Right ventricle myocardium superior (tissue), 1 donor: ENCODE measurements at regions not wholly inside any gene's neighbourhood (a gene's known extent, or its start where the extent isn't known, plus 50 kb on each side); places are given as distances from the start of the nearest gene placed in this dataset.
A peak's percentile ranks its signal among the peaks of the same experiment; 100 is the strongest.

ENCODE experiments used
- ATAC-seq: fragments of 200-7000 bp; cut with Tn5 transposase; one replicate; pipeline ENCODE4 v1.9.1; 2020; ENCODE audit warnings: mild to moderate bottlenecking; ENCODE audit not compliant: poor library complexity
- DNase-seq: peaks from one replicate; pipeline ENCODE4 v3.0.0-alpha.2; 2020
- intact Hi-C: fragments of 100-400 bp; cut with DNase I; formaldehyde crosslinking; loops from one replicate; pipeline ENCODE4 v1.11.2; 2022
- donor health status: DM: no; HTN: yes; CAD: no; lungs with severe emphysema.

DNA sequence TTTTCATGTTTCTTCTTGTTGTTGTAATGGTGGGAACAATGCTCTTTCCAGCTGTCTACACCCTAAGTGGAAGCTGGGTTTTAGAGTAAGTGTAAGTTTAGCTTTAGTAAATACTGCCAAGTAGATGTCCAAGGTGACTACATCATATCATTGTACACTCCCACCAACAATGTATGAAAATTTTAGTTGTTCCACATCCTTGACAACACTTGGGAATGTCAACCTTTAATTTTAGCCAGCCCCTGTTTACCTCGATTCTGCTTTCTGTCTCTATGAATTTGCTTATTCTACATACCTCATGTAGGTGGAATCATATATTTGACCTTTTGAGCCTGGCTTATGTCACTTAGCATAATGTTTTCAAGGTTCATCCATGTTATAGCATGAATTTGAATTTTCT is 93.0 kb downstream of the MTPAP start:
- ATAC-seq (no peak), DNase-seq (no peak)
- intact Hi-C loops, result no loop called here

DNA sequence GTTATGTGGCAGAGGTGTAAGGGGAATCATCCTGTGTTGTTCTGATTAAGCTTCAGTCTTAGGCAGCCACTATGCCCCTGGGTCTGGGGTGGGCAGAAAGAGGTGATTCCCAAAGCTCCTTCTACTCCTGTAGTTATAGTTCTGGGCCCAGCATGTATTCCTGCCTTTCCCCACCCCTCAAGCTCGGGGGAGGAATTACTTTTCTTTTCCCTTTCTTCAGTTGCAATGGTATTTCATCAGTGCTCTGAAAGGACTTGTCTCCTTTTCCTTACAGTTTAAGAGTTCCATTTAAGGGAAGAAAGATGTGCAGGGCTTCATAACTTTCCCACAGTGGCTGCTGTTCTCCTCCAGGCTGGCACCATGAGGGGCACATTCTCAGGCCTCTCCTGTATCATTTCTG is 94.2 kb downstream of the MTPAP start:
- ATAC-seq (no peak), DNase-seq (no peak)
- intact Hi-C loops, result no loop called here

DNA sequence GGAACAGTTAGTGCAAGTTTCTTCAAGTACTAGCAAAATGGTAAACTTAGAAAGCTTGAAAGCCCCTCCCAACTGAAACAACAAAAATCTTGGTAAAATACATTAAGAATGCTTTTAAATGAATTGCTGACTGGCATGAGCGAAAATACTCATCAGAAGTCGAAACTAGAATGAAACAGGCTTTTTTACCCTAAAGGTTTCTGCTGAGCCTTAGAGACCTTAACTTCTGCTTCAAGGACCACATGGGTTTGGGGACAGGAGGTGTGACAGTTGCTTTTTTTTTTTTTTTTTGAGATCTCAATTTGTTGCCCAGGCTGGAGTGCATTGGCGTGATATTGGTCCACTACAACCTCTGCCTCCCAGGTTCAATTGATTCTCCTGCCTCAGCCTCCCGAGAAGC is 100.3 kb downstream of the MTPAP start:
- no peak for DNase-seq
- ATAC-seq, result no peak
- intact Hi-C loops, result no loop called here

DNA sequence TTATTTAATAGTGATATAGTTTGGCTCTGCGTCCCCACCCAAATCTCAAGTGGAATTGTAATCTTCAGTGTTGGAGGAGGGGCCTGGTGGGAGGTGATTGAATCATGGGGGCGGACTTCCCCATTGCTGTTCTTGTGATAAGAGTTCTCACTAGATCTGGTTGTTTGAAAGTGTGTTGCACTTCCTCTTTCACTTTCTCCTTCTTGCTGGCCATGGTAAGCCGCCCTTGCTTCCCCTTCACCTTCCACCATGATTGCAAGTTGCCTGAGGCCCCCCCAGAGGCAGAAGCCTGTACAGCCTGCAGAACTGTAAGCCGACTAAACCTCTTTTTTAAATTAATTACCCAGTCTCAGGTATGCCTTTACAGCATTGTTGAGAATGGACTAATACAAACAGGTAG is 101.4 kb downstream of the MTPAP start:
- intact Hi-C loops, result no loop called here
- no peak for ATAC-seq

DNA sequence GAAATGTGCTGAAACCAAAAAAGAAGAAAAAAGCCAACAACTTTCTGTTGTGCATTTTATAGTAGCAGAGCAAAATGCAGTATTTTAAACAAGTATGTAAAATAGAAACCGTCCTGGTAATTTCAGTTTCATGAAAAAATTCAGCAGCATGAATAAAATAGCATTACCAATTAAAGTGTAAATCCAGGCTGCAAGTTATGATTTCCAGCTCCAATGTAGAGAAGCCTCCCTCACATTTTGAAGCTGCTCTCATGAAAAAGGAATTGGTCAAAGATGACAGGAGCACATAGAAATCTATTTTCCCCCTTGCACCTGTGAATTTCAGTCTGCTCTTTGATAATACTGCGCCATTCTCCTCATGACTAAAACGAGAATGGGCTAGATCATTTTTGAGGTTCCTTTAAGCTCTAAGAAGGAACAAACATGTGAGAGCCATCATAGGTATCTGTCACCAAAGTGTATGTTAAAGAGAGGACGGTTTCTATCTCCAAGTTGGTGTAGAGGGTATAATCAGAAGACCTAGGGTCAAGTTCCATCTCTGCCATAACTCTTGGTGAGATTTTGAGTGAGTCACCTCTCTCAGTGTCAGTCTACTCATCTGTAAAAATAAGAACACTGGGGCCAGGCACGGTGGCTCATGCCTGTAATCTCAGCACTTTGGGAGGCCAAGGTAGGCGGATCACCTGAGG is 107.5 kb downstream of the MTPAP start:
- ATAC-seq, result no peak
- DNase-seq, result no peak
- intact Hi-C loops, result loop anchor here (5.0 kb wide), 1 partner anchor 239 kb away; no protein-coding TSS in a partner anchor

More for the DNA sequence above, 101.4 kb downstream of the MTPAP start:
- DNase-seq, result no peak

DNA sequence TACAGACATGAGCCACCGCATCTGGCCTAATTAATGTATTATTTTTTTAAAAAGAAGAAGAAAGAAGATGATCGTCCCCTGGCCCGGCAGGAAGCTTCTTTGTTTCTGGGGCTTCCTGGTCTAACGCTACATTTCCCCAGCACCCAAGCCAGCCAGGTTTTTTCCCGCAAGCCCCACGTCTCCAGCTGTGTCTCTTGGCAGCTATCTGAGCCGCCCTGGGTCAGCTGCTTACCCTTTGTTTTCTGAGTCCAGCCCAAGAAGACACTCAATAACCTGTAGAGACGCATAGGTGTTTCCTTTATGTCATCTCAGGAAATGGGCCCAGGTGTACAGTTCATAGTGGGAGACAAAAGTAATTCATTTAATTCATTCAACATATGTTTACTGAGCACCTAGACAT is 110.2 kb downstream of the MTPAP start:
- intact Hi-C loops, result no loop called here
- no peak for DNase-seq
- ATAC-seq, result no peak

DNA sequence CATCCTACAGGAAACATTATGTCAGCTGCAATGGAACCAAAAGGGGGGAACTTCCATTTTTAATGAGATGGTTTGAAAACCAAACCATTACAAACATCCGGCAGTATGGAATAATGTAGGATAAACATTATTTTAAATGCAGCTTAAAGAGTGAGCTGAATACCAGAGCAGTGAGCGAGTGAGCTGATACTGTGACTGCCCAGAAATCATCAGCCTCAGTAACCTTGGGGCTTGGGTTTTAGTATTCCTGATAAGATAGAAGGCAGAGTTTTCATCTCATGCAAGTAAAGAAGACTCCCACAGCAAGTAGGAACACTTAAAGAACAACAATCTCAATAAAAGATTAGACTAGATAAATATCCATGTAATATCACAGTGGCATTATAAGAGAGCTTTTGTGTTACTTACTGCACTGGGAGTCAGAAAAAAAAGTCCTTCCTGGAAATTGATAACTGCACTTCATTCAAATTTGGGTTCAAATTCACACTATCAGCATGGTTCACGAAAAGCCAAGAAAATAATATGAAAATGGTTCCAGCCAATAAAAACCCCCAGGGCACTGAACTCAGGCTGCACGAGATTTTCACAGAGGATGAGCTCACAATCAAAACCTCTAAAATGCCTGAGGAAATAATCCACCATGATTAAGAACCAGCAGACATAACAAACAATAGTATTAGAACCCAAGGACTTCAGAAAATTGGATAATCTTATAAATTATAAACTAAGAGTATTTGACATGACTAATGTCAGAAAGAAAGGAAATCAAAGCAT is 115.7 kb downstream of the MTPAP start:
- intact Hi-C loops, result no loop called here
- no peak for ATAC-seq
- DNase-seq, result no peak

DNA sequence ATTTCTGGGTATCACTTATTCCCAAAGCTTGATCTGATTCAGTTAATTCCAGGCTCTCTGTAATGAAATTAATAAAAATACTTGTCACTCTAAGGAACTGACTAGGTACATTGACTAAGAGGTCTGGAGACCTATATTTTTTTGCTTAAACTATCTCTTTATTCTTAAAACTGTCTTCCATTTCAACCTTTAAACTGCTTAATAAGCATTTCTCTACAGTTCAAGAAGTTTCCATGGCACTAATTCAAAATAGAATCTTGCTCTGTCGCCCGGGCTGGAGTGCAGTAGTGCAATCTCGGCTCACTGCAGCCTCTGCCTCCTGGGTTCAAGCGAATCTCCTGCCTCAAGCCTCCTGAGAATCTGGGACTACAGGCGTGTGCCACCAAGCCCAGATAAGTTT is 117.4 kb downstream of the MTPAP start:
- intact Hi-C loops, result no loop called here
- DNase-seq (no peak), ATAC-seq (no peak)

DNA sequence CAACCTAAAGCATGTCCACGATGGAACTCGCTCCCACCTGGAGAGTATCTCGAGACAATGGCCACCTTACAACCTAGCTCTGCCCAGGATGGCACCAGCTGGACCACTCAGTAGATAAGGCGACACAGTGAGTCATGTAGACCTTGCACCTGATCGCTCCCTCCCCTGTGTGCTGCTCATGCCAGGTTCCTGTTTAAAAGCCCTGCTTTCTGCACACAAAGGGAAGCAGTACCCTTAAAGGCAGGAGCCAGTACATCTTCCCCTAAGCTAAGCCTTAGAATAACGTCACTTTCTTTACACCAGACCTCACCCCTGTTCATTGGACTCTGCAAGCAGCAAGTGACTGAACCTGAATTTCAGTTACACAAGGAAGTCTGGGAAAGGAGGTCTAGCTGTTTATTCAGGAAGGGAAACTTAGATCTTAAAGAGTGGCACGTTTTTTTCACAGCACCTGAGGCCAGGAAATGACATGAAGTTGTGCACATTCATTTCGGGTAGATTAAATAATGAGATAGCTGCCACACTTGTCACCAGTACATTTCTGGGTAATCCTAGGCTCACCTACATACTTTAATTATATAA is 117.9 kb downstream of the MTPAP start:
- ATAC-seq, result no peak
- intact Hi-C loops, result no loop called here
- DNase-seq, result no peak

DNA sequence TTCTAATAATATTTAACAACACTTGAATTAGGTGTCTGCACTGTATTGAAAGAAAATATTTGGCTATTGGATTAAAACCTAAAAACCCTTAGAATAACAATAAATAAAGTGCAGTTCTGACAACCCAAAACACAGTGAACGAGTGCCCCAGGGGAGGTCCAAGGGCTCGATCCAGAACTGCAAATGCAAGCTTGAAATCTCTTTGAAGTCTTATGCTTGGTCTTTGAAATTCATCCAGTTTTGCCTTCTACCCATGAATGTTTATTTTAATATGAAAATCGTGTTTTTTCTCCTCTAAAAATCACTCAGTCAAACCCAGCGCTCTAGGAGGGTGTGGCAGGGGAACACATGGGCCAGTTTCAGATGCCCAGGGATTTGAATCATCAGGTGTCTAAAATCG is 119.5 kb downstream of the MTPAP start:
- ATAC-seq (no peak), DNase-seq (no peak)
- intact Hi-C loops, result no loop called here

DNA sequence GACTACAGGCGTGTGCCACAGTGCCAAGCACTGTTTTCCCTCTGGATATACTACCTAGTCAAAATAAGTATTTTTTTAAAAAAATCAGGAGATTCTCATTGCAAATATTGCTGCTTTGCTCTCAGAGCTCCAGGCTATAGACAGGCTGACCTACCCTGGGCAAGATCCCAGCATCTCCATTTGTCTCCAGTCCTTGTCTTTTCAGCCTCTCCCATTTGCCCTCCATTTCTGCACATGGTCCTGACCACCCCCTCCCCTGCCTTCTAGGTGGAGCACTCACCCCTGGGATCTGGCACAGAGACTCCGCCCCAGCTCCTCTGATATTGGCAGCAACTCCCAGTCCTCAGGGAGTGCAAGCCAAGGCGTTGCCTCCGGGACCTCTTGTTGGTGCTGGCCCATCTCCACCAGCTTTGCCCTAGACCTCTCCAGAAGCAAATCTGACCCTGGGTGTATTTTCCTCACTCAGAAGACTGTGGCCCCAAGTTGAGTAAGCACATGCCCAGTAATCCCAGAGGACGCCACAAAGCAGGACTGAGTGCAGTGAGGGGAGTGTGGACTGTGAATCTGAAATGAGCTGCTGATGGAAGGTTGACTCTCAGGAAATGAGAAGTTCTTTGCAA is 120.6 kb downstream of the MTPAP start:
- ATAC-seq (no peak), DNase-seq (no peak)
- intact Hi-C loops, result no loop called here

DNA sequence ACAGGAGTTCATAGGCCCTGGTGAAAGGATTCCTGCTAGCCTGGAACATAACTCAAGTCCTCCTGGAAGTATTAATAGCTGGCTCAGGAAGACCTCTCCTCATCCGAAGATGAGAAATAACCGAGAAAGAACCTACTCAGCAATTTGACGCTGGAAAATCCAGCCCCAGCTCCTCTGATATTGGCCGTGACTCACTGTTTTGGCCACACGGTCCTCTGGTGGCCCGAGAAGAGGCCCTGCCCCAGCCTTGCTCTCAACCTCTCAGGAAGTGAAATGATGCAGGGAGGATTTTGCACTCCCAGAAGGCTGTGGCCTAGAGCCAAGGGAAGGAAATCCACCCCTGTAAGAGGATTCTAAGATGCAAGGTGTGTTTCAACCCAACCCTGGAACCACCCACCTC is 121.6 kb downstream of the MTPAP start:
- intact Hi-C loops, result no loop called here
- no peak for ATAC-seq

DNA sequence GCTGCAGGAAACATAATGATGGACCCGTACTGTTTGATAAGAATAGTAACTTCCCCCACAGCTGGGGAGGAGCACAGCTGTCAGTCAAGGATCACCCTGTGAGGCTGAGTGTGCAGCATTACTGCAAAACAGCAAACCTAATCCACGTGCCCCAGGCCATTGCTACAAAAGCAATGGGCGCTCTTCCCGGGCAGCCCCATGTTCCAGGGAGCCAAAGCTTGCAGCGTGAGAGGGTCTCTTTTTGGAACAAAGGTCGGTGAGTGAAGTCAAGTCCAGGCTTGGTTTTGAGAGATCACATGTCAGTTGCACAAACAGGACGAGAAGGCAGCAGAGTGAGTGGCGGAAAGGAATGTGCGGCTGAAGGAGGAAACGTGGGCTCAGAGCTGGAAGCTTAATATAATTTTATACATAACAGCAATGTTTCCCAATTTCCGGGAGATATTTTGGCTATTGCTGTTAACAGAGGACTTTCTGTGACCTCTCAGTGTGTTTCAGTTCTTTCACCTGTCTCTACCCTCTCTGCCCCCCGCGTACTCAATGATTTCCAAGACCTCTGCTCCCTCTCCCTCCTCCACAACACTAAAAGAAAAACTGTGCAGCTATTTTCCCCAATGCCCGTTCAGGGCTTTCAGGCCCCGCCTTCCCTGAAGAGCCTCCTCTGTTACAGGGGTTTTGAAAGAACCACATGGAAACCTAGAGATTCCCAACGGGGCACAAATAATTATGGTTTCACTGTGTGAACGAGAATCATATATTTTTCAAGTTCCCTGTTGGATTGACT is 128.9 kb downstream of the MTPAP start:
- no peak for ATAC-seq
- intact Hi-C loops, result no loop called here

More for the DNA sequence above, 121.6 kb downstream of the MTPAP start:
- no peak for DNase-seq

DNA sequence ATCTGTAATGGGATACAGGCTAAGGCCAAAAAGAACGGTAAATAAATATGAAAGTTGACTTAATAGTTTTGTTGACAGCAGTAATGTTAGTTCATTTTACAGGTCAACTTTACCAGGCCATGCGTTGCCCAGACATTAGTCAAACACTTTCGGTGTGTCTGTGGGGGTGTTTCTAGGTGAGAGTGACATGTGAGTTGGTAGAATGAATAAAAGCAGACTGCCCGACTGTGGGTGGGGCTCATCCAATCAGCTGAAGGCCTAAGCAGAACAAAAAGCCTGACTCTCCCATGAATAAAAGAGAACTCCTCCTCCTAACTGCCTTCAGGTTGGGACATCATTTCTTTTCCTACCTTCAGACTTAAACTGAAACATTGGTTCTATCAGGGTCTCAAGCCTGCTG is 132.3 kb downstream of the MTPAP start:
- intact Hi-C loops, result no loop called here
- DNase-seq, result no peak
- no peak for ATAC-seq

More for the DNA sequence above, 128.9 kb downstream of the MTPAP start:
- DNase-seq, result no peak

DNA sequence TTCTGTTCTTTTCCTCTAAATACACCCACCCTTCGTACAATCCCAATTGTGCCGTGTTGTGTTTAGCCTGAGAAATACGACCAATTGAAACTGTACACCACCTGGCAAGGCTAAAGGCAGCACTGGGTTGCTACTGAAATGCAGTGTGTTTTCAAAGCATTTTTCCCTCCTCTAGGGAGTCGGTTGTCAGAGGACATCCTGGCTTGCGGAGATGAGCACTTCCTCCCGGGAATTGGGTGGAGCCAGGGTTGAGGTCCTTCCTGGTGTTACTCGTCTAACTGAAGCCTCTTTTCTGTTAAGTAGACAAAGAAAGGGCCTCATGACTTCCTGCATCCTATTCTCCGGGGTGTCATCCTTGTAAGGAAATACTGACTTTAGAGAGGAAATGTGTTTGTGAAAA is 133.5 kb downstream of the MTPAP start:
- intact Hi-C loops, result no loop called here
- DNase-seq, result peak; percentile 54
- peak; percentile 43 for ATAC-seq

DNA sequence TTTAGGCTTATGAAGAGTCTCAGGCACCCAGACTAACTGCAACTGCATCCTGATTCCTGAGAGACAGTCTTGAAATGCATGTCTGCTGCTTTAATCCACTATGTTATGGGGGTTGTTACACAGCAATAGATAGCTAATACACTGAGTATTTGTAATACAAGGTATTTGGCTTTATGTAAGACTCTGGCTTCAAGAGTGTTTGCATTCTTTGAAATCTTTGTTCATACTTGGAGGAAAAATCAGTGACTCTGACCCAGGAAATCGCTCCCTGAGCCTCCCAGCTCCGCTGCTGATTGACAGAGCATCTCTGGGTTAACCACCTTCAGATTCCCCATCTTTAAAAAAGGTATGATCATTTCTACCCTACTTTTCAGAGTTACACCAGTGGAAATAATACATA is 133.9 kb downstream of the MTPAP start:
- ATAC-seq (no peak), DNase-seq (no peak)
- intact Hi-C loops, result no loop called here

DNA sequence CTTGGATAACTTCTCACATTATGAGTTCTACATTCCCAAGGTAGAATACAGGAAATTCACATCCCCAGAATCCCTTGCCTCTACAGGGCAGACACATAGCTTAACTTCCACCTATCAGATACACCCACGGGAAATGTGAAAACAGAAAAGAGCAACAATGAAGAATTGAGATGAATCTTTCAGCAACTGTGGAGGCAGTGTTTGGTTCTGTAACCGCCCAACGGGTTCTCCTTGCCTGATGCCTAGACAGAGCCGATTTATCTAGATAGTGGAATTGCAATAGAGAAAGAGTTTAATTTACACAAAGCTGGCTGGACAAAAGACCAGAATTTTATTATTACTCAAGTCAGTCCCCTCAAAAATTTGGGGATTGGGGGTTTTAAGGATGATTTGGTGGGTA is 138.8 kb downstream of the MTPAP start:
- ATAC-seq, result no peak
- no peak for DNase-seq
- intact Hi-C loops, result no loop called here

DNA sequence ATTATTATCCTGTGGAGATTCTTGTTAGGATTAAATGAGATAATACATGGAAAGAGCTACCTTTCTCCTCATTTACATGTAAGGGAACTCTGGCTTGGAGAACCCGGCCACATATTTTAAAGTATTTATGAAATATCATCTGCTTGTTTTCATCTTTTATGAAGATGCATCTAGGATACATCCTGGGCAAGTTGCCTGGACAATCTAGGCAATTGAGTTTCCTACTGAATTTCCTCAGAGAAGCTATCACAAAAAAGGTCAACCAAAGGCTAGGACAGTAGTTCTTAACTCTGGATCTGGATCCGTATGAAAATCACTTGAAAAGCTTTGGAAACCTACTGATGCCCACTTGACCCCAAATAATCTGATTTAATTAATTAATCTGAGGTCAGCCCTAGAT is 140.7 kb downstream of the MTPAP start:
- intact Hi-C loops, result no loop called here
- DNase-seq (no peak), ATAC-seq (no peak)

DNA sequence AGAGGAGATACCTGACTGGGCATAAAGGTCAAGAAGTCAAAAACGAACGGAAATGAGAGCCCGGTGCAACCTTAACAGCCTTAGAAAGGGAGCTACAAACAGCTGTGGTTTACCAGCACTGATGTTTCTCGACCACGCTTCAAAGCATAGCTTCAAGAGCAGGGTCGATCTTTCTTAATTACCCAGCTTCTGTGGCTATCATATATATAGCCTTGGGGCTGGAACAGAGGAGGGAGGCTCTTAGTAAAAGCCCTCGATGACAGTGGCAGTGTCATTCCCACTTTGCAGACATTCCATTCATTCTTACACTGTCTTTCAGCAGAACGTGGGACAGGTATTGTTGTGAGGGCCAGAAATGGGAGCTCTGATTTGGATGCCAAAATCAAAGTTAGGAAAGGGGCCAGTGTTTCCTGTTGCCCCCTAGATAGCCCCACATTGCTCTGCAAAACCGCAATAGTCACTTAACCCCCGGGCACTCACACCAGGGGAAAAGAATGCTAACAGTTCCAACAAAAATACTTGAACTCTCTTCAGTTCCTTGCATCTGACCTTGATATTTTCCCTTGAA is 141.5 kb downstream of the MTPAP start:
- intact Hi-C loops, result no loop called here
- no peak for DNase-seq
- no peak for ATAC-seq
